ENCODE measurements at regions not wholly inside any gene's neighbourhood (a gene's known extent, or its start where the extent isn't known, plus 50 kb on each side); places are given as distances from the start of the nearest gene placed in this dataset.
A peak's percentile ranks its signal among the peaks of the same experiment; 100 is the strongest.

DNA sequence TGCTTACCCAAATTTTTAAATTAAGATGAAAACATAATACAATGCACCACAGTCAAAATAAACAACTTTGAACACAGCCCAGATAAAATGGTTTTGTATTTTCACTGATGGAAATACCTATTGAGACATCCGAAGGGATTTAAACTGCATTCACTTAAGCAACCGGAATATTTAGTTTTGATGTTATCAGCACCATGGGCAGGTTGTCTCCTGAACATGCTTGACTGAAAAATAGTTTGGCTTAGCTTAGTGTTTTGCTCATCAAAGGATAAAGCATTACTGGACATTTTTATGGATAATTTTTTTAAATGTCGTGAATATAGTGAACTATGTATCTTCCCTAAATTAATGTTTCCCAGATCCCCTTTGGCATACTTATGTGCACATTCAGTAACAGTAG is 177.5 kb downstream of the GJA1 start:
- no peak for TF ChIP-seq POLR2A (IDR thresholded peaks at IDR 0.05)
- TF ChIP-seq, protein P1, sequence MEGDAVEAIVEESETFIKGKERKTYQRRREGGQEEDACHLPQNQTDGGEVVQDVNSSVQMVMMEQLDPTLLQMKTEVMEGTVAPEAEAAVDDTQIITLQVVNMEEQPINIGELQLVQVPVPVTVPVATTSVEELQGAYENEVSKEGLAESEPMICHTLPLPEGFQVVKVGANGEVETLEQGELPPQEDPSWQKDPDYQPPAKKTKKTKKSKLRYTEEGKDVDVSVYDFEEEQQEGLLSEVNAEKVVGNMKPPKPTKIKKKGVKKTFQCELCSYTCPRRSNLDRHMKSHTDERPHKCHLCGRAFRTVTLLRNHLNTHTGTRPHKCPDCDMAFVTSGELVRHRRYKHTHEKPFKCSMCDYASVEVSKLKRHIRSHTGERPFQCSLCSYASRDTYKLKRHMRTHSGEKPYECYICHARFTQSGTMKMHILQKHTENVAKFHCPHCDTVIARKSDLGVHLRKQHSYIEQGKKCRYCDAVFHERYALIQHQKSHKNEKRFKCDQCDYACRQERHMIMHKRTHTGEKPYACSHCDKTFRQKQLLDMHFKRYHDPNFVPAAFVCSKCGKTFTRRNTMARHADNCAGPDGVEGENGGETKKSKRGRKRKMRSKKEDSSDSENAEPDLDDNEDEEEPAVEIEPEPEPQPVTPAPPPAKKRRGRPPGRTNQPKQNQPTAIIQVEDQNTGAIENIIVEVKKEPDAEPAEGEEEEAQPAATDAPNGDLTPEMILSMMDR (IDR thresholded peaks at IDR 0.05) = no peak
- TF ChIP-seq EP300 (IDR thresholded peaks at IDR 0.05) = no peak
- TF ChIP-seq POLR2AphosphoS5 (IDR thresholded peaks at IDR 0.05) = no peak
- DNase-seq (ENCODE audit: low spot score in 2 of 2) = no peak
- WGBS = 41% methylated on average over 3 of the region's 3 CpGs

DNA sequence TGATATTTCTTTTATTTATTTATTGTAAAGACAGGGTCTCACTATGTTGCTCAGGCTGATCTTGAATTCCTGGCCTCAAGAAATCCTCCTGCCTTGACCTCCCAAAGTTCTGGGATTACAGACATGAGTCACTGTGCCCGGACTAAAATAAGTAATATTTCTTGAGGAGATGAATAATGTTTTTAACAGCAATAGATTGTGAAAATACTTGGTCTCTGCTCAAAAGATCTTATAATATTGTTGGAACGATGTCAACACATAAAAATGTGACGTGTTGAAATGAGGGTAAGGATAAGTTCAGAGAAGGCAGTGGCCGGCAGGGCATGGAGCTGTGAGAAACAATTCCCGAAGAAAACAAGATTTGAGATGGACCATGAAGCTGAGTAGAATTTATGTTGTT is 178.7 kb downstream of the GJA1 start:
- TF ChIP-seq POLR2A (IDR thresholded peaks at IDR 0.05) = no peak
- no peak for TF ChIP-seq EP300 (IDR thresholded peaks at IDR 0.05)
- TF ChIP-seq POLR2AphosphoS5 (IDR thresholded peaks at IDR 0.05) = no peak
- TF ChIP-seq, protein P1 (IDR thresholded peaks at IDR 0.05) = no peak
- Histone ChIP-seq H3K4me3 (no peak overlapping the region), H3K4me1 (no peaks in the 10 kb centered on the region), H3K27ac (no peak overlapping the region), H3K9me3 (no peaks in the 10 kb centered on the region), H3K27me3 (no peaks in the 10 kb centered on the region), H3K36me3 (no peaks in the 10 kb centered on the region)
- 52% methylated on average over 5 of the region's 5 CpGs for WGBS
- no peak for DNase-seq (ENCODE audit: low spot score in 2 of 2)

More for the DNA sequence above, 177.5 kb downstream of the GJA1 start:
- Histone ChIP-seq H3K27ac (peak overlapping the region; percentile 57), H3K4me3 (no peak overlapping the region), H3K27me3 (no peaks in the 10 kb centered on the region), H3K36me3 (no peaks in the 10 kb centered on the region), H3K4me1 (no peaks in the 10 kb centered on the region), H3K9me3 (no peaks in the 10 kb centered on the region)

DNA sequence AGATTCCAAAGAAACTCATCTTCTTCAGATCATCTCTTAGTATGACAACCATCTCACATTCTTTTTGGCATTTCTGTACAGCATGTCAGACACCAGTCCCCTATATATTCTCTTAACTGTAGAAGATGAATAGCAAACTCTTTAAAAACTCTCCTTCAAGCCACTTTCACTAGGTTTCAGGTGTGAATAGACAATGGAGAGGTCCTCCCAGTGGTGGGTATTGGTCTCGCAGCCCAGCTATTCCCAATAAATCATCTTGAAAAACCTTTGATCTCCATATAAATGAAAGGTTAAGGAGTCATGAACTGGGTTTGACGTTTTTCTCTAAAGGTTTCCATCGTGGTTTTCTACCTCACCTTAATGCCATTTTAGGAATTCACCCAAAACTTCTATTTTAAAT is 180.0 kb downstream of the GJA1 start:
- H3K36me3 ChIP-seq = no peaks in the 10 kb centered on the region
- no peak overlapping the region for H3K4me3 ChIP-seq
- no peak overlapping the region for H3K27ac ChIP-seq
- DNase-seq (ENCODE audit: low spot score in 2 of 2) = no peak
- H3K27me3 ChIP-seq = no peaks in the 10 kb centered on the region
- 73% methylated on average over 3 of the region's 3 CpGs for WGBS
- H3K9me3 ChIP-seq = no peaks in the 10 kb centered on the region
- no peaks in the 10 kb centered on the region for H3K4me1 ChIP-seq
- no peak for TF ChIP-seq POLR2A (IDR thresholded peaks at IDR 0.05)
- TF ChIP-seq, protein P1 (IDR thresholded peaks at IDR 0.05) = no peak
- TF ChIP-seq POLR2AphosphoS5 (IDR thresholded peaks at IDR 0.05) = no peak
- TF ChIP-seq EP300 (IDR thresholded peaks at IDR 0.05) = no peak

DNA sequence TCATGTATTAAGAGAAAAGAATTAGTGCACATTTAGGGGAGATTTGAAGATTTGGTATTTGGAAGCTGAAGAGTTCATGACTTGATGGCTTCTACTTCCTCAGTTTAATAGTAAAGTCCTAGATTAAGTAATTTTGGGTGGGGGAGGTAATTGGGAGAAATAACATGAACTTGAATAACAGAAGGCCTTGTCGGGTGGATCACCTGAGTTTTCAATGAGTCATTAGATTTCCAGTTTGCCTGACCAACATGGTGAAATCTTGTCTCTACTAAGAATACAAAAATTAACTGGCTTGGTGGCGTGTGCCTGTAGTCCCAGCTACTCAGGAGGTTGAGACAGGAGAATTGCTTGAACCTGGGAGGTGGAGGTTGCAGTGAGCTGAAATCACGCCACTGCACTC is 181.0 kb downstream of the GJA1 start:
- WGBS = 84% methylated on average over 3 of the region's 3 CpGs
- no peaks in the 10 kb centered on the region for H3K9me3 ChIP-seq
- H3K27ac ChIP-seq = no peak overlapping the region
- DNase-seq (ENCODE audit: low spot score in 2 of 2) = no peak
- H3K36me3 ChIP-seq = no peaks in the 10 kb centered on the region
- H3K27me3 ChIP-seq = no peaks in the 10 kb centered on the region
- H3K4me1 ChIP-seq = no peaks in the 10 kb centered on the region
- H3K4me3 ChIP-seq = no peak overlapping the region
- TF ChIP-seq EP300 (IDR thresholded peaks at IDR 0.05) (no peak), POLR2AphosphoS5 (IDR thresholded peaks at IDR 0.05) (no peak), POLR2A (IDR thresholded peaks at IDR 0.05) (no peak)
- TF ChIP-seq, protein P1 (IDR thresholded peaks at IDR 0.05) = no peak

DNA sequence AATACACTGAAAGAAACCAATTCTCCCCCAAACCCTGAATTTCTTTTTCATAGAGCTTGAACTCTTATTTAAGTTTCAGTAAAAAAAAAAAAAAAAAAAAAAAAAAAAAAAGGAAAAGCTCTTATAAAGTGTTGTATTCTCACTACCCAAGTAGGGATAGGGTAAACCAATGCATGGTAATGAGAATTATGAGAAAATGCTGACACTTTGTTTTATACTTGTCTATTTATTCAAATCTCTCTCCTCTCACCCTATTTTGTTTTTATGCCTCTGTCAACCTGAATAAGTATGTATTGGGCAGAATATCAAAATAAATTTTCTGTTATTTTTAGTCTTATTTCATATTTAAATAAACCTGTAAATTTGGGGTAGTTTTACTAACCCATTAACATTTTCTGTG is 181.9 kb downstream of the GJA1 start:
- no peak for DNase-seq (ENCODE audit: low spot score in 2 of 2)
- Histone ChIP-seq H3K4me1 (no peaks in the 10 kb centered on the region), H3K27ac (no peak overlapping the region), H3K9me3 (no peaks in the 10 kb centered on the region), H3K4me3 (no peak overlapping the region), H3K27me3 (no peaks in the 10 kb centered on the region), H3K36me3 (no peaks in the 10 kb centered on the region)
- no peak for TF ChIP-seq EP300 (IDR thresholded peaks at IDR 0.05)

DNA sequence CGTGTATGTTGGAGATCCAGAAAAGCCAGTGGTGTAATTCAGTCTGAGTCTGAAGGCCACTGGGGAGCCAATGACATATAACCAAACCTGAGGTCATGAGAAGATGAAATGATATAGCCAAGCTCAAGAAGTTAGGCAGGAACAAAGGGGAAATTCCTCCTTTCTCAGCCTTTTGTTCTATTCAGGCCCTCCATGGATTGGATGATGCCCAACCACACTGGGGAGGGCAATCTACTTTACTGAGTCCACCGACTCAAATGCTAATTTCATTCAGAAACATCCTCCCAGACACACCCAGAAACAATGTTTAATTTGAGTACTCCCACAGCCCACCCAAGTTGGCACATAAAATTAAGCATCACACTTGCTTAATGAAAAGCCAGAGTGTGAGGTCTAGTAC is 183.6 kb downstream of the GJA1 start:
- DNase-seq (ENCODE audit: low spot score in 2 of 2) = no peak
- no peaks in the 10 kb centered on the region for H3K27me3 ChIP-seq
- H3K4me3 ChIP-seq = no peak overlapping the region
- WGBS = 55% methylated on average over 2 of the region's 2 CpGs
- no peak for TF ChIP-seq POLR2A (IDR thresholded peaks at IDR 0.05)
- TF ChIP-seq, protein P1 (IDR thresholded peaks at IDR 0.05) = no peak
- TF ChIP-seq POLR2AphosphoS5 (IDR thresholded peaks at IDR 0.05) = no peak
- no peak for TF ChIP-seq EP300 (IDR thresholded peaks at IDR 0.05)
- H3K9me3 ChIP-seq = no peaks in the 10 kb centered on the region
- H3K4me1 ChIP-seq = no peaks in the 10 kb centered on the region
- H3K36me3 ChIP-seq = no peaks in the 10 kb centered on the region
- no peak overlapping the region for H3K27ac ChIP-seq

All from suprapubic skin (tissue), 4 donors.